Fibroblast of gingiva (primary cell): ENCODE measurements at regions not wholly inside any gene's neighbourhood (a gene's known extent, or its start where the extent isn't known, plus 50 kb on each side); places are given as distances from the start of the nearest gene placed in this dataset.
"Not testable (repeated sequence)": the region's sequence is repeated elsewhere in the genome, so short reads cannot be mapped to it uniquely, and the experiment has no call there.

Source experiments
- DNase-seq: peaks from one replicate; pipeline ENCODE4 v3.0.0-alpha.2; 2011; ENCODE audit warnings: low read depth

DNA sequence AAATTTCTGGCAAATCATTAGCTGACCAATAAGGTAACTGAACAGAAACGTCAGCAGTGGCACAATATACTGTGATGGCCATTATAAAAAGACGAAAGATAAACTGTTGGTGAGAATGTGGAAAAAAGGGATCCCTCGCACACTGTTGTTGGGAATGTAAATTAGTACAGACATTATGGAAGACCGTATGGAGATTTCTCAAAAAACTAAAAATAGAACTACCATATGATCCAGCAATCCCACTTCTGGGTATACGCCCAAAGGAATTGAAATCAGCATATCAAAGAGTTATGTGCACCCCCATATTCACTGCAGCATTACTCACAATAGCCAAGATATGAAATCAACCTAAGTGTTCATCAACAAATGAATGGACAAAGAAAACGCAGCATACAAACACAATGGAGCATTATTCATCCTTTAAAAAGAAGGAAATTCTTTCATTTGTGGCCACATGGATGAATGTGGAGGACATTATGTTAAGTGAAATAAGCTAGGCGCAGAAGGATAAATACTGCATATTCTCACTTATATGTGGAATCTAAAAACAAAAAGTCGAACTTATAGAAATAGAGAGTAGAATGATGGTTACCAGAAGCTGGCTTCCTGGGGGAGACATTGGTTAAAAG, 257.7 kb downstream of the RHOU start:
- DNase-seq = no peak

- no peak for DNase-seq
These were observed 259.7 kb downstream of the RHOU start for GRCh38 chr1:228994676-228995594.

DNA sequence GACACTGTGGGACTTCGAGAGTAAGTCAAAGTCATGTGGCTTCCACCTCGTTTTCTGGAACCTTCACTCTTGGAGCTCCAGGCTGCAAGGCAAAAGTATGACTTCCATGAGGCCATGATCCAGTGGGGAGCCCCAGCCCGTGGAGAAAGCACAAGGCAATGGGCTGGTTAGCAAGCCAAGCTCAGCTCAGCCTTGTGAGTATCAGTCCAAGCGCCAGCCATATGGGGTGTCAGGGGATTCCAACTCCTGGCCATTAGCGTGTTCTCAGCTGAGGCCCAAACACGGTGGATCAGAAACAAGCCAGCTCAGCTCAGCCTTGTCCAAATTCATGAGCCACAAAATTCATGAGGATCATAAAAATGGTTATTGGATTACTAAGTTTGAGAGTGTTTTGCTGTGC, 261.0 kb downstream of the RHOU start:
- DNase-seq = no peak

- DNase-seq = no peak
These were observed 262.5 kb downstream of the RHOU start for GRCh38 chr1:228997721-228998144.

DNA sequence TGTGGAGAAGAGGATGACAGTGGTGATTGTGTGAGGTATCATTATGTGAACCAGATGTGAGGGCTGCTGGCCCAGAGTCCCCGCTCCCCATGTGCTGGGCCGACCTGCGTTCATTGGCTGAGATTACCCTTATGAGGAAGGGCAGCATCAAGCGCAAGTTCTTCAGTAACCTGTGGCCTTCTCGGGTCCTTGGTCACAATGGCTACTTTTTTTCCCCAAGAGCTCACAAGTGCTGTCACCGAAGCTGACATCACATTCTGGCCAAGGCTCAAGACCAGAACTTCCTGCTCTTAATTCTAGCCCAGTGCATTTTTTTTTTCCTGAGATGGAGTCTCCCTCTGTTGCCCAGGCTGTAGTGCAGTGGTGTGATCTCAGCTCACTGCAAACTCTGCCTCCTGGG, 262.9 kb downstream of the RHOU start:
- no peak for DNase-seq

GRCh38 chr1:228999446-229000170, 264.3 kb downstream of the RHOU start:
- DNase-seq = no peak

- no peak for DNase-seq
These were observed 264.9 kb downstream of the RHOU start for GRCh38 chr1:229000187-229000586.

- no peak for DNase-seq
These were observed 266.3 kb downstream of the RHOU start for GRCh38 chr1:229001467-229002011.

GRCh38 chr1:229002037-229002436, 266.8 kb downstream of the RHOU start:
- DNase-seq = no peak

GRCh38 chr1:229002451-229002960, 267.2 kb downstream of the RHOU start:
- DNase-seq = no peak

DNA sequence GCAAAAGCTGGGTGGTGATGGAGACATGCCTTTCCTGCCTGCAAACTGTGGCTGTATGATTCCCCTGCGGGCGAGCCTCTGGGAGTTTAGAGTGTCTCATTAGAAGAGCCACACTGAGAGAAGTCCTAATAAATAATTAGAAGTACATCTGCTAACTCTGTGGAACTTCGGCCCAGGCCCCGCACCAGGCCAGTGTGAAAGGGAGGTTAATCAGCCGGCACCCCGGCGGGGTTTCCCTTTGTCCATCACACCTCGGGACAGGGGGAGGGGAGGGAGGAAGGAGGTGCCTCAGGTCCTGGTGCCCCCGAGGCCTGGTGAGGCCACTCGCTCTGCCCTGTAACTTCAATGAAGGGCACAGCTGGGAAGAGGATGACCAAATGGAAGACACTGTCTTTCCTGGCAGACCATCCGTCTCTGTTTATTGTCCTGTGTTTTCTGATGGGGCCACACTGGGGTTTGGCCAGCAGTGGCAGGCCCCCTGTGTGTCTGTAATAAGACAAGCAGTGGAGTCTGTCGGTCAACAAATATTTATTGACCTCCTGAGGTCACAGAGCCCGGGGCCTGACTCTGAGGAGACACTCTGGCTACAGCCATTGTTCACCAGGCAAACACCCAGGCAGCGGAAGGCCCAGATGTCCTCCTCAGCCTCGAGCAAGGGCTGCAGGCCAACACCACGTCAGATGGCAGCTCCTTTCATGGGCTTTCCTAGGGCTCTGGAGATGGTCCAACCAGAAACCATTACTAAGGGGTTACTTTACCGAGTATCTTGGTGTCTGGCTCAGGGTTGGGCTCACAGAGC, 267.5 kb upstream of the RAB4A start:
- DNase-seq = no peak

GRCh38 chr1:229004066-229004833, 266.7 kb upstream of the RAB4A start:
- DNase-seq = no peak

GRCh38 chr1:229005097-229005496, 265.8 kb upstream of the RAB4A start:
- DNase-seq = no peak

- DNase-seq = no peak
These were observed 265.4 kb upstream of the RAB4A start for GRCh38 chr1:229005556-229005955.

- no peak for DNase-seq
These were observed 264.6 kb upstream of the RAB4A start for GRCh38 chr1:229006121-229006870.

DNA sequence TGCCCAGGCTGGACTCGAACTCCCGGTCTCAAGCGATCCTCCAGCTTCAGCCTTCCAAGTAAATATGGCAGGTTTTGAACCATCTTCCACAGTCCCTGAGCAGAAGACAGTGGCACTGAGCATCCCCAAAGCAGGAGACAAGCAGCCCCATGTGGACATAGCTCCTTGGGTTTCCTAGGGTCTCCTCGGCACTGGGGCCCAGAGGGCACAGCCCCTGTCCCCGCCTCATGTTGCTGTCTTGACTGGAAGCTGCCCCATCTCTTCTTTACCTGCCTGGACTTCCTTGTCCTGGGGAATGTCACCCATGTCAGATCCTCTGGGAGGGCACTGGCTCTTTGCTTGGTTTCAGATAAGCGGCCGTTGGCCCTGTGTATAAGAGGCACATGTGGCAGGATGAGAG, 263.7 kb upstream of the RAB4A start:
- DNase-seq = no peak

DNA sequence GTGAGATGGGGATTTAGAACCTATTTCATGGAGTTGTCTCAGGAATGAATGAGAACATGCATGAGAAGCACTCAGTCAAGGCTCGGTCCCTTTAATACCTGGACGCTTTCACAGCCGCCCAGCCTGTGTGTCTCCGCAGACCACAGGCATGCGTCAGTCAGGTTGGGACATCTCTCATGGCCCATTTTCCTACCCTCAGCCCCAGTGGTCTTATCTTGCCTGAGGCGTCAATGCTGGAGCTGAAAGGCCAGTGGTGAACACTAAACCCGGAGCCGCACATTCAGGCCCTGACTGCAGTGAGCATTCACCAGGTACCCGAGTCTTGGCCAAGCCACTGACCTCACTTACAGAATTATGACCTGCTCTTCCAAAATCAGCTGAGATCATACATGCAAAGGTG, 263.2 kb upstream of the RAB4A start:
- DNase-seq = no peak

DNA sequence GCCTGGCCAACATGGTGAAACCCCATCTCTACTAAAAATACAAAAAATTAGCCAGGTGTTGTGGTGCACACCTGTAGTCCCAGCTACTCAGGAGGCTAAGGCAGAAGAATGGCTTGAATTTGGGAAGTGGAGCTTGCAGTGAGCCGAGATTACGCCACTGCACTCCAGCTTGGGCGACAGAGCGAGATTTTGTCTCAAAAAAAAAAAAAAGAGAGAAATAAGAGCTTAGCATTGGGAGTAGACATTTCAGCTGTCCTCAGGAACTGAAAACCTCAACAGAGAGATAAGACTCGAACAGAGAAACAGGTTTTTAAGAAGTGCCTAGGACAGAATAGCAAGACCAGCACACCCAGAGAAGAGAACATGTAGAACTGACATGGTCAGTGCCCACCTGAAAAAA, 262.6 kb upstream of the RAB4A start:
- not testable (repeated sequence) for DNase-seq

- no peak for DNase-seq
These were observed 259.9 kb upstream of the RAB4A start for GRCh38 chr1:229011022-229011421.

- no peak for DNase-seq
These were observed 258.1 kb upstream of the RAB4A start for GRCh38 chr1:229012823-229013222.
